WTC11 (cell line): ENCODE measurements at regions not wholly inside any gene's neighbourhood (a gene's known extent, or its start where the extent isn't known, plus 50 kb on each side); places are given as distances from the start of the nearest gene placed in this dataset.

Source experiments
- CTCF ChIP-seq: fragments of 200-600 bp; IDR thresholded peaks from 2 replicates; pipeline ENCODE4 v1.8.0; 2022; ENCODE audit warnings: antibody characterized with exemption
- SP1 ChIP-seq: sonication (generic); formaldehyde crosslinking; conservative IDR thresholded peaks from 2 replicates; pipeline ENCODE4 v1.8.1; 2022; ENCODE audit warnings: missing genetic modification reagents
- TCF7 ChIP-seq: sonication (generic); formaldehyde crosslinking; IDR thresholded peaks from 2 replicates; pipeline ENCODE4 v1.8.0; 2022; ENCODE audit warnings: mild to moderate bottlenecking, low read depth, missing genetic modification reagents, moderate library complexity
- ZNF512 ChIP-seq: sonication (generic); formaldehyde crosslinking; IDR thresholded peaks from 2 replicates; pipeline ENCODE4 v1.8.1; 2022; ENCODE audit warnings: missing genetic modification reagents, borderline replicate concordance

- TF ChIP-seq SP1 (CRISPR knock-in tag), result no peak
- no peak for TF ChIP-seq ZNF512 (CRISPR knock-in tag)
- no peak for TF ChIP-seq TCF7 (CRISPR knock-in tag)
- no peak for TF ChIP-seq CTCF
Measured at GRCh38 chr2:47243596-47244323, 67.4 kb upstream of the CALM2 start.
